Stomach (tissue), 8 donors: ENCODE measurements at regions not wholly inside any gene's neighbourhood (a gene's known extent, or its start where the extent isn't known, plus 50 kb on each side); places are given as distances from the start of the nearest gene placed in this dataset.

Experiments used
- DNase-seq, 2 donors: peaks; one replicate each; pipeline versions ENCODE4 v3.0.0 to v3.0.0-alpha.2; 2013 to 2019
- H3K27ac ChIP-seq, 5 donors: fragments of 200-600 bp in 4 of 5; sonication (generic) in 4 of 5; one replicate each; pipeline ENCODE4 v1.5.1; 2013 to 2019; ENCODE audit warnings: mild to moderate bottlenecking in 1 of 5, moderate library complexity in 1 of 5
- H3K27me3 ChIP-seq, 3 donors: fragments of 200-600 bp; sonication (generic); one replicate each; pipeline ENCODE4 v1.5.1; 2017 to 2019; ENCODE audit warnings: mixed run types in 1 of 3
- H3K36me3 ChIP-seq, 4 donors: fragments of 200-600 bp; sonication (generic); 1 replicate in 3 of 4; 2 replicates in 1 of 4; pipeline ENCODE4 v1.5.1; 2016 to 2019
- H3K4me1 ChIP-seq, 4 donors: fragments of 200-600 bp; sonication (generic); one replicate each; pipeline ENCODE4 v1.5.1; 2016 to 2019
- H3K4me3 ChIP-seq, 4 donors: fragments of 200-600 bp; sonication (generic) in 3 of 4; one replicate each; pipeline ENCODE4 v1.5.1; 2016 to 2019; ENCODE audit warnings: mild to moderate bottlenecking in 1 of 4
- H3K9me3 ChIP-seq, 4 donors: fragments of 200-600 bp; sonication (generic); one replicate each; pipeline ENCODE4 v1.5.1; 2016 to 2019
- CTCF ChIP-seq, 7 experiments: fragments of 450-650 bp in 4 of 7; fragments of 200-600 bp in 3 of 7; sonication (generic) in 3 of 7; IDR thresholded peaks; one replicate each; pipeline ENCODE4 v1.5.1; 2016 to 2019; ENCODE audit warnings: antibody characterized with exemption in 7 of 7, control low read depth in 2 of 7, mild to moderate bottlenecking in 1 of 7
- EP300 ChIP-seq: sonication (generic); formaldehyde crosslinking; IDR thresholded peaks from one replicate; pipeline ENCODE4 v1.6.1; 2017; ENCODE audit warnings: antibody characterized with exemption
- POLR2A ChIP-seq, 4 donors: fragments of 450-650 bp; IDR thresholded peaks; one replicate each; pipeline ENCODE4 v1.6.1; 2016; ENCODE audit warnings: antibody characterized with exemption in 4 of 4, control low read depth in 2 of 4, mild to moderate bottlenecking in 1 of 4, moderate library complexity in 1 of 4
- POLR2AphosphoS5 ChIP-seq, 3 donors: sonication (generic); formaldehyde crosslinking; IDR thresholded peaks; one replicate each; pipeline ENCODE4 v1.6.1; 2016; ENCODE audit warnings: antibody characterized with exemption in 3 of 3
- WGBS, 5 donors: extraction: QIAGEN DNeasy Blood & Tissue Kit in 3 of 5; methylation state at CpG; one replicate each; pipeline versions ENCODE4 v1.1.5 to v1.1.7; 2013 to 2018; 5-methylcytosine and 5-hydroxymethylcytosine counted together
- intact Hi-C: fragments of 100-400 bp; cut with DNase I; formaldehyde crosslinking; loops from one replicate; pipeline ENCODE4 v1.15.1; 2023; ENCODE audit warnings: low total_unique reads
- donor health status: healthy with polysubstance abuse.
- donor health status: Bipolar disorder and iron deficiency.
- donor health status: healthy.

GRCh38 chr3:89795506-89795905 is 688.1 kb downstream of the EPHA3 start:
- Histone ChIP-seq H3K4me1 (peaks cover 0 to 9% (median 2%) of the 10 kb centered on the region in 4 donors), H3K9me3 (no peaks in the 10 kb centered on the region), H3K4me3 (no peak overlapping the region), H3K27me3 (no peaks in the 10 kb centered on the region), H3K27ac (no peak overlapping the region), H3K36me3 (no peaks in the 10 kb centered on the region)
- TF ChIP-seq POLR2AphosphoS5 (IDR thresholded peaks at IDR 0.05) (no peak), POLR2A (IDR thresholded peaks at IDR 0.05) (no peak), CTCF (IDR thresholded peaks at IDR 0.05) (no peak), EP300 (no peak)
- 22 to 38% (median 32%) methylated on average over 3 of the region's 3 CpGs for WGBS, 5 donors
- peak in 1 of 2 donors; percentile 3 for DNase-seq
- intact Hi-C loops: no loop called here

- intact Hi-C loops: no loop called here
- no peak overlapping the region for H3K4me3 ChIP-seq
- DNase-seq: no peak
- no peaks in the 10 kb centered on the region for H3K4me1 ChIP-seq
- H3K27ac ChIP-seq: no peak overlapping the region
- H3K27me3 ChIP-seq: no peaks in the 10 kb centered on the region
- H3K36me3 ChIP-seq: no peaks in the 10 kb centered on the region
- no peaks in the 10 kb centered on the region for H3K9me3 ChIP-seq
- TF ChIP-seq EP300: no peak
- TF ChIP-seq POLR2AphosphoS5 (IDR thresholded peaks at IDR 0.05): no peak
- TF ChIP-seq CTCF (IDR thresholded peaks at IDR 0.05): no peak
- no peak for TF ChIP-seq POLR2A (IDR thresholded peaks at IDR 0.05)
Measured at GRCh38 chr3:89802881-89803280, 695.5 kb downstream of the EPHA3 start.

DNA sequence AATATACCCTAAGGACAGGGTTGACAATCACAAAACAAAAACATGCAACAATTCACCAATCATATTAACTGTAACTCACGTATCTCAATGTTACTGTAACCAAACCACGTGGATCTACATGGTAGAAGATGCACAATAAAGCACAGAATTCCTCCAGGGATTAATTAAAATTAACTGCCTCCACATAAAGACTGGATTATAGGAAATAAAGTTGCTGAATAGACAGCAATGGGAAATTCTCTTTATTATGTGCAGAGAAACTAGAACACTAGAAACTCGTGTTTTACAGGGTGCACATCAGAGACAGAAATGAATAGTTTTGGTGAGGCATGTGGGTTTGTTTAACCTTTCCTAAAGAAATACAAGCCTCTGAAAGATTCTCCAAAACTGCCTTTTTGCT is 696.3 kb downstream of the EPHA3 start:
- H3K27ac ChIP-seq: no peak overlapping the region
- no peak for TF ChIP-seq CTCF (IDR thresholded peaks at IDR 0.05)
- no peak for TF ChIP-seq EP300
- no peak for TF ChIP-seq POLR2AphosphoS5 (IDR thresholded peaks at IDR 0.05)
- no peak for TF ChIP-seq POLR2A (IDR thresholded peaks at IDR 0.05)
- no peaks in the 10 kb centered on the region for H3K36me3 ChIP-seq
- H3K9me3 ChIP-seq: peaks cover 0 to 7% (median 2%) of the 10 kb centered on the region in 4 donors
- intact Hi-C loops: no loop called here
- 64 to 82% (median 77%) methylated on average over 3 of the region's 3 CpGs for WGBS, 5 donors
- DNase-seq: no peak
- no peak overlapping the region for H3K4me3 ChIP-seq
- no peaks in the 10 kb centered on the region for H3K27me3 ChIP-seq
- no peaks in the 10 kb centered on the region for H3K4me1 ChIP-seq

GRCh38 chr3:89806166-89806565 is 698.7 kb downstream of the EPHA3 start:
- Histone ChIP-seq H3K36me3 (no peaks in the 10 kb centered on the region), H3K27ac (no peak overlapping the region), H3K4me1 (no peaks in the 10 kb centered on the region), H3K4me3 (no peak overlapping the region), H3K9me3 (peaks cover 0 to 7% (median 2%) of the 10 kb centered on the region in 4 donors), H3K27me3 (no peaks in the 10 kb centered on the region)
- 80 to 93% (median 91%) methylated on average over 1 of the region's 1 CpG for WGBS, 5 donors
- TF ChIP-seq POLR2AphosphoS5 (IDR thresholded peaks at IDR 0.05): no peak
- no peak for TF ChIP-seq CTCF (IDR thresholded peaks at IDR 0.05)
- TF ChIP-seq EP300: no peak
- no peak for TF ChIP-seq POLR2A (IDR thresholded peaks at IDR 0.05)
- no peak for DNase-seq
- intact Hi-C loops: no loop called here
